ENCODE measurements at regions not wholly inside any gene's neighbourhood (a gene's known extent, or its start where the extent isn't known, plus 50 kb on each side); places are given as distances from the start of the nearest gene placed in this dataset.

DNA sequence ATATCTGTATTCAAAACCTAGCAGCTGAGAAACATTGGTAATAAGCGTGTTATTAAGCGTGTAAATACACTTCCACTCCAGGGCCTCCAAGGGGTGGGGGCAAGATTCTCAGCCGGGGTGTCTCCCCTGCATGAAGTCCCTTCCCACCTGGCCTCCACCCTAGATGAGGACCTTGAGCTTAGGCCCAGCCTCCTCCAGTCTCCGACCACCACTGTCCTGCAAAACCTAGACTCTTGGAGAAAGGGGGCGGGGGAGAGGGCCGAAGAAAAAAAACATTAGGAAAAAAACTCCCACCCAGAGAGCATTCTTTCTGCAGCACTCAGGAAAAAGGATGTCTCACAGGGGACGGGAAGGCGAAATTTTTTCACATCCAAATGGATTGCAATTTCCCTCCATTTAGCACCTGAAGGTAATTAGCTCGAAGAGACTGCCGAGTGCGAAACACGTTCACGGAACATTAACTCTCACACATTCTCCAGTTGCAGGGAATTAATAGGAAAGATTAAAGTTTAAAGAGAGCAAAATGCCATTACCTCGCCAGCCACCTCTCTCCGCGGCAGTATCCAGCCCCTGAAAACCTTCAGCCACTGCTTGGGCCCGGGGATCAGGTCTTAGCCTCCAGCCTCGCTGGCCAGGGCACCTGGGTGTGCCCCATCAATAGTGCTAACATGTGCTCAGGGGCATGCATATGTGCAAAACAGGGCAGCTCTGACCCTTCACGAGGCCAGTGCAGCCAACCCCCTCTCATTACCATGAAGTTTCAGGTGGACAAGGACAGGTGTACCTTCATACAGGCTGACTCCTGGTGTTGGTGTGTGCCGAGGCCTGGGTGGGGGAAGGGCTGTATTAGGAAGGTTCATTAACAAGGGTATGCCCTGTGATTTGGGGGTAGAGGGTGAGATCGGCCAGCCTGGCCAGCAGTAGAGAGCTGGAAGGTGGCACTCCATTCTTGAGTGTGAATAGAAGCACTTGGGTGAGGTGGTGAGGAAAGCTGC lies 77.2 kb downstream of the HIF1AN start:
- H3K9me3 ChIP-seq, result peaks cover 0 to 6% (median 0%) of the 10 kb centered on the region in 12 donors
- H3K4me3 ChIP-seq, result no peak overlapping the region
- intact Hi-C loops (cut with DNase I), result no loop called here
- no peak for TF ChIP-seq POLR2A (IDR thresholded peaks at IDR 0.05)
- TF ChIP-seq, protein P1, sequence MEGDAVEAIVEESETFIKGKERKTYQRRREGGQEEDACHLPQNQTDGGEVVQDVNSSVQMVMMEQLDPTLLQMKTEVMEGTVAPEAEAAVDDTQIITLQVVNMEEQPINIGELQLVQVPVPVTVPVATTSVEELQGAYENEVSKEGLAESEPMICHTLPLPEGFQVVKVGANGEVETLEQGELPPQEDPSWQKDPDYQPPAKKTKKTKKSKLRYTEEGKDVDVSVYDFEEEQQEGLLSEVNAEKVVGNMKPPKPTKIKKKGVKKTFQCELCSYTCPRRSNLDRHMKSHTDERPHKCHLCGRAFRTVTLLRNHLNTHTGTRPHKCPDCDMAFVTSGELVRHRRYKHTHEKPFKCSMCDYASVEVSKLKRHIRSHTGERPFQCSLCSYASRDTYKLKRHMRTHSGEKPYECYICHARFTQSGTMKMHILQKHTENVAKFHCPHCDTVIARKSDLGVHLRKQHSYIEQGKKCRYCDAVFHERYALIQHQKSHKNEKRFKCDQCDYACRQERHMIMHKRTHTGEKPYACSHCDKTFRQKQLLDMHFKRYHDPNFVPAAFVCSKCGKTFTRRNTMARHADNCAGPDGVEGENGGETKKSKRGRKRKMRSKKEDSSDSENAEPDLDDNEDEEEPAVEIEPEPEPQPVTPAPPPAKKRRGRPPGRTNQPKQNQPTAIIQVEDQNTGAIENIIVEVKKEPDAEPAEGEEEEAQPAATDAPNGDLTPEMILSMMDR (IDR thresholded peaks at IDR 0.05), result no peak
- DNase-seq, result no peak
- H3K36me3 ChIP-seq, result no peaks in the 10 kb centered on the region
- ATAC-seq, result no peak
- 55 to 62% (median 57%) methylated on average over 20 to 21 of the region's 21 CpGs for WGBS, 4 donors
- no peaks in the 10 kb centered on the region for H3K4me1 ChIP-seq
- H3K27me3 ChIP-seq, result peaks cover 0 to 40% (median 11%) of the 10 kb centered on the region in 9 donors
- H3K27ac ChIP-seq, result no peak overlapping the region

DNA sequence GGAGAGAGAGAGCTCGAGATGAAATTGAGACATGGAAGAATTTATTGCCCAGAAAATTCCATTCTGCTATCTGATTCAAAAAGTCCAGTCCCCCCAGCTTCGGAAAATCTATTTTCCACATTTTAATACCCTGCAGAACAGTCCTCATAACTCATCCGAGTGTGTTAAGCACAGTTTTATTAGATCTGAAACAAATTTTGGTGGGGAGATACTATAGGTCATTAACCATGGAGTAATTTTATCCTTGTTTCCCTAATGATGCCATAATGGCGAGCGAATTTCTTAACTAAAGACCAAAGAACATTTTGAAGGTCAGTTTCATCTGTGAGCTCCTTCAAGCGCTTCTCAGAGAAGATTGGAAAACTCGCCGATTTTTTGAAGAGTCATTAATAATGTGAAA lies 78.1 kb downstream of the HIF1AN start:
- no peak for TF ChIP-seq POLR2A (IDR thresholded peaks at IDR 0.05)
- peaks cover 0 to 6% (median 0%) of the 10 kb centered on the region in 12 donors for H3K9me3 ChIP-seq
- no peak overlapping the region for H3K4me3 ChIP-seq
- no peak for ATAC-seq
- WGBS, 4 donors, result 77 to 81% (median 77%) methylated on average over 8 of the region's 8 CpGs
- peaks cover 0 to 44% (median 17%) of the 10 kb centered on the region in 9 donors for H3K27me3 ChIP-seq
- intact Hi-C loops (cut with DNase I), result no loop called here
- no peaks in the 10 kb centered on the region for H3K36me3 ChIP-seq
- DNase-seq, result no peak
- H3K4me1 ChIP-seq, result no peaks in the 10 kb centered on the region
- H3K27ac ChIP-seq, result no peak overlapping the region

DNA sequence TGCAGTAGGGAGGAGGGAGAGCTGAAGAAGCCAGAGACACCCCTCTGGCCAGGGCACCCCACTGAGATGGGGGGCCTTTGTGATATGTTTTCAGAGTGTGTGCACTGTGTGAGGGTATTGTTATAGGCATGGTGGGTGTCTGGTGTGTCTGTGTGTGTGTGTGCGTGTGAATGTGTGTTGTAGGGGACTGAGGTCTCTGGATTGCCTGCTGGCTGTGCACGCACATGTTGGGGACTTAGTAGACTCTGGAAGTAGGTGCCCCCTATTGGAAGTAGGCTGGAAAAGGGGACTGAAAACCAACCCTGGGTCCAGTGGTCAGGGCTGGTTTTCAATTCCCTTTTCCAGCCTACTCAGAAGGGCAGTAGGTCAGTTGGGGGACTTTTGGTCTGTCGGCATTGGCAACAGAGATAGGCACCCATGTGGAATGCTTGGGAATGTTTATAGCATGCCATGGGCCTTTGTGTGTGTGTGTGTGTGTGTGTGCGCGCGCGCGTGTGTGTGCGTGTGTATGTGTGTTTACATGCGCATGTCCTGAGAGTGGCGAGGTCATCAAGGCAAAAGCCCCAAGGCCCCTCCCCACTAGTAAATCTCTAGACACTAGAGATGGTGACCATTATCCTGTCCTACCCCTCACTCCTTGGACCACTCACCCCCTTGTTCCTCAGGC lies 78.8 kb downstream of the HIF1AN start:
- TF ChIP-seq POLR2A (IDR thresholded peaks at IDR 0.05), result no peak
- TF ChIP-seq, protein P1 (IDR thresholded peaks at IDR 0.05), result no peak
- Histone ChIP-seq H3K4me3 (no peak overlapping the region), H3K4me1 (no peaks in the 10 kb centered on the region), H3K27ac (no peak overlapping the region), H3K9me3 (peaks cover 0 to 6% (median 0%) of the 10 kb centered on the region in 12 donors), H3K36me3 (no peaks in the 10 kb centered on the region), H3K27me3 (peaks cover 0 to 50% (median 20%) of the 10 kb centered on the region in 9 donors)
- DNase-seq (no peak), ATAC-seq (no peak)
- 68 to 78% (median 73%) methylated on average over 11 of the region's 11 CpGs for WGBS, 4 donors
- intact Hi-C loops (cut with DNase I), result no loop called here

DNA sequence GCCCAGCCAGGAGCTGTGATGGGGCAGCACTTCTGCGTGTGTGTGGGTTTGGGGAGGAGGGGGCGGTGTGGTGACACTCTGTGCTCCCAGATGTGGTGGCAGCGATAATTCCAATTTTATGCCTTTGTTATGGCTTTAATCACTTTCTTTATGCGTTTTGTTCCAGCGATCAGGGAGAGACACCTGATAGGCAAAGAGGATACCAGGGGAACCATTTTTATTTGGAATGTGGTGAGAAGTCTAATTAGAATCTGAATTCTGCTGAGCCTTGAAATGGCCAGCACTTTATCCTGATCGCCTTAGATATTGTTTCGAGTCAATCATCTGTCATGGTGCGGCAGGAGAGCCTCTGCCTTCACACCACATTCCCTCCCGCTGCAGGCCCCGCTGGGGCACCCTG lies 79.5 kb downstream of the HIF1AN start:
- peaks cover 0 to 52% (median 26%) of the 10 kb centered on the region in 9 donors for H3K27me3 ChIP-seq
- TF ChIP-seq, protein P1 (IDR thresholded peaks at IDR 0.05), result no peak
- no peak for TF ChIP-seq POLR2A (IDR thresholded peaks at IDR 0.05)
- no peak for DNase-seq
- no peak overlapping the region for H3K4me3 ChIP-seq
- H3K9me3 ChIP-seq, result peaks cover 0 to 6% (median 0%) of the 10 kb centered on the region in 12 donors
- H3K4me1 ChIP-seq, result no peaks in the 10 kb centered on the region
- ATAC-seq, result no peak
- 78 to 85% (median 83%) methylated on average over 10 of the region's 10 CpGs for WGBS, 4 donors
- intact Hi-C loops (cut with DNase I), result no loop called here
- no peak overlapping the region for H3K27ac ChIP-seq
- H3K36me3 ChIP-seq, result no peaks in the 10 kb centered on the region
